ENCODE measurements at regions not wholly inside any gene's neighbourhood (a gene's known extent, or its start where the extent isn't known, plus 50 kb on each side); places are given as distances from the start of the nearest gene placed in this dataset.

DNA sequence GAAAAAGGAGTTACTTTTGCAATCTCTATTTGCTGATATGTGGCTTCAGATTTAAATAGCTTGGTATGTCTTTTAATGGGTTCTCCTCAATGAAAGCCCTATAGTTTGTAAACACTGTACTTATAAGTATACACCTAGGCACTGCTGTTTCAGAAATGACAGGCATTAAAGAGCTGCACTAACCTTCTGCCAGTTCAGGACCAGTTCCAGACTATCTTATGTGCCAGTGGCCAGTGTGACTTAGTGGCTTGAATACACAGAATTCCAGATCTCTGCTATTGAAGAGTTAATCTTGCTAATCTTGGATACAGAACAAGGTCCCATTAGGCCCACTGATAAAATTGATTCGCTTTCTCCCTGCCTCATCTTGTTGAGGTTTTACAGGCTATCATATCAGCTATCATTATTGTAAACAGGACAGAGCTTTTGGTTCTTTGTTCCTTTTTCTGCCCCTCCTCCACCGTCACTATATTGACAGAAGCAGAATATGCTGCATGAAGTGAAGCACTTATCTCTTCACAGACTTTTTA, 337.5 kb downstream of the LRRIQ3 start:
- TF ChIP-seq POLR2A (IDR thresholded peaks at IDR 0.05; ENCODE audit: low read length) (no peak), GATA1 (IDR thresholded peaks at IDR 0.05; ENCODE audit: low read depth, low read length) (no peak)

Measured in erythroblast (primary cell).